ENCODE measurements at regions not wholly inside any gene's neighbourhood (a gene's known extent, or its start where the extent isn't known, plus 50 kb on each side); places are given as distances from the start of the nearest gene placed in this dataset.

GRCh38 chr11:112516755-112517154 lies 256.1 kb upstream of the PLET1 start:
- TF ChIP-seq CTCF (IDR thresholded peaks at IDR 0.05) = no peak
- TF ChIP-seq POLR2AphosphoS5 (IDR thresholded peaks at IDR 0.05; ENCODE audit: insufficient read depth in 1 of 2, low read depth in 1 of 2) = no peak

All from vagina (tissue), 2 donors.